PC-9 (cell line): ENCODE measurements at regions not wholly inside any gene's neighbourhood (a gene's known extent, or its start where the extent isn't known, plus 50 kb on each side); places are given as distances from the start of the nearest gene placed in this dataset.

Experiments used
- BruUV-seq: library from RNA; stranded (reverse); fragments of 400-500 nt; replicated peaks from 2 replicates; lab custom pipeline; 2021; lab: Mats Ljungman, UMichigan
- CTCF ChIA-PET: fragments of 300-600 bp; sonication (Branson Sonifier 250); formaldehyde crosslinking; loops from one replicate; lab custom pipeline; 2022; ENCODE audit warnings: antibody characterized with exemption; lab: Charles Lee
- POLR2A ChIA-PET: fragments of 300-600 bp; sonication (Branson Sonifier 250); formaldehyde crosslinking; loops from one replicate; lab custom pipeline; 2022; ENCODE audit warnings: antibody characterized with exemption; ENCODE audit not compliant: unreplicated experiment; lab: Charles Lee
- DNase-seq, 2 experiments: peaks; one replicate each; pipeline versions ENCODE4 v3.0.0 to v3.0.0-alpha.2; 2015 to 2022; ENCODE audit warnings: mixed read lengths in 1 of 2
- H2AFZ ChIP-seq: fragments of 200-600 bp; sonication (generic); 2 replicates; pipeline ENCODE4 v1.8.1; 2017; ENCODE audit warnings: antibody characterized with exemption
- H3F3A ChIP-seq: fragments of 200-600 bp; sonication (generic); 2 replicates; pipeline ENCODE4 v1.8.1; 2017; ENCODE audit warnings: antibody characterized with exemption, mild to moderate bottlenecking, low read depth; ENCODE audit not compliant: insufficient read depth
- H3K27ac ChIP-seq: fragments of 200-600 bp; sonication (generic); 2 replicates; pipeline ENCODE4 v1.6.1; 2016; ENCODE audit warnings: mixed run types
- H3K27me3 ChIP-seq: fragments of 200-600 bp; sonication (generic); 2 replicates; pipeline ENCODE4 v1.6.1; 2016; ENCODE audit warnings: low read depth, mixed run types; ENCODE audit not compliant: insufficient read depth
- H3K36me3 ChIP-seq: fragments of 200-600 bp; sonication (generic); 2 replicates; pipeline ENCODE4 v1.6.1; 2016; ENCODE audit warnings: low read depth, mixed run types
- H3K4me1 ChIP-seq: fragments of 200-600 bp; sonication (generic); replicated peaks from 2 replicates; pipeline ENCODE4 v1.6.1; 2016; ENCODE audit warnings: mixed run types; ENCODE audit not compliant: insufficient read depth
- H3K4me2 ChIP-seq: fragments of 200-600 bp; sonication (generic); 2 replicates; pipeline ENCODE4 v1.6.1; 2017; ENCODE audit warnings: mixed run types
- H3K4me3 ChIP-seq: fragments of 200-600 bp; sonication (generic); 2 replicates; pipeline ENCODE4 v1.6.1; 2016; ENCODE audit warnings: mixed run types
- H3K79me2 ChIP-seq: fragments of 200-600 bp; sonication (generic); 2 replicates; pipeline ENCODE4 v1.6.1; 2017; ENCODE audit warnings: low read depth, mixed run types
- H3K9me2 ChIP-seq: fragments of 200-600 bp; sonication (generic); 2 replicates; pipeline ENCODE4 v1.8.1; 2017; ENCODE audit warnings: mild to moderate bottlenecking; ENCODE audit not compliant: insufficient read depth
- H3K9me3 ChIP-seq: fragments of 200-600 bp; sonication (generic); 2 replicates; pipeline ENCODE4 v1.8.1; 2016; ENCODE audit warnings: low read depth; ENCODE audit not compliant: insufficient read depth
- H4K20me1 ChIP-seq: fragments of 200-600 bp; sonication (generic); 2 replicates; pipeline ENCODE4 v1.8.1; 2017; ENCODE audit not compliant: insufficient read depth
- CTCF ChIP-seq: fragments of 200-600 bp; sonication (generic); conservative IDR thresholded peaks from 2 replicates; pipeline ENCODE4 v1.6.1; 2017; ENCODE audit warnings: mixed run types, antibody characterized with exemption, mild to moderate bottlenecking, moderate library complexity
- EZH2 ChIP-seq: fragments of 200-600 bp; sonication (generic); IDR thresholded peaks from 2 replicates; pipeline ENCODE4 v1.8.0; 2017; ENCODE audit warnings: antibody characterized with exemption, low read depth
- intact Hi-C: fragments of 100-400 bp; cut with micrococcal nuclease; formaldehyde crosslinking; loops from one replicate; pipeline ENCODE4 v1.10.0; 2022; ENCODE audit not compliant: unreplicated experiment

- Histone ChIP-seq H3K4me2 (no peak overlapping the region), H3K4me1 (no peaks in the 10 kb centered on the region), H3K27me3 (no peaks in the 10 kb centered on the region), H3K27ac (no peak overlapping the region), H4K20me1 (0 out of 2 replicates have a peak, but pooled peaks cover 3% of the 10 kb centered on the region), H3K79me2 (no peaks in the 10 kb centered on the region), H3K9me2 (no peaks in the 10 kb centered on the region), H3K36me3 (no peaks in the 10 kb centered on the region), H3K4me3 (no peak overlapping the region), H3K9me3 (no peaks in the 10 kb centered on the region), H3F3A (no peaks in the 10 kb centered on the region), H2AFZ (no peak overlapping the region)
- no TSS peak for BruUV-seq
- TF ChIP-seq EZH2, result no peak
- TF ChIP-seq CTCF, result no peak
- intact Hi-C loops, result no loop called here
- ChIA-PET POLR2A (no interaction called here), CTCF (no interaction called here)
- DNase-seq, result no peak
Measured at GRCh38 chr5:90233476-90233875, 176.1 kb downstream of the CETN3 start.

- no peaks in the 10 kb centered on the region for H3F3A ChIP-seq
- no peaks in the 10 kb centered on the region for H3K9me2 ChIP-seq
- no peaks in the 10 kb centered on the region for H3K4me1 ChIP-seq
- H2AFZ ChIP-seq, result no peak overlapping the region
- intact Hi-C loops, result no loop called here
- no peak overlapping the region for H3K4me2 ChIP-seq
- 0 out of 2 replicates have a peak, but pooled peaks cover 3% of the 10 kb centered on the region for H4K20me1 ChIP-seq
- ChIA-PET CTCF (no interaction called here), POLR2A (no interaction called here)
- H3K27ac ChIP-seq, result no peak overlapping the region
- no peaks in the 10 kb centered on the region for H3K36me3 ChIP-seq
- no TSS peak for BruUV-seq
- no peak for TF ChIP-seq EZH2
- TF ChIP-seq CTCF, result no peak
- no peaks in the 10 kb centered on the region for H3K27me3 ChIP-seq
- H3K79me2 ChIP-seq, result no peaks in the 10 kb centered on the region
- H3K4me3 ChIP-seq, result no peak overlapping the region
- no peak for DNase-seq
- H3K9me3 ChIP-seq, result no peaks in the 10 kb centered on the region
Measured at GRCh38 chr5:90231688-90232087, 177.9 kb downstream of the CETN3 start.

GRCh38 chr5:90227683-90228082 is 181.9 kb downstream of the CETN3 start:
- no peak for DNase-seq
- intact Hi-C loops, result no loop called here
- H3K4me1 ChIP-seq, result no peaks in the 10 kb centered on the region
- no peaks in the 10 kb centered on the region for H3K9me2 ChIP-seq
- TF ChIP-seq EZH2 (no peak), CTCF (no peak)
- BruUV-seq, result no TSS peak
- H3K27me3 ChIP-seq, result no peaks in the 10 kb centered on the region
- H3K79me2 ChIP-seq, result no peaks in the 10 kb centered on the region
- ChIA-PET POLR2A (no interaction called here), CTCF (no interaction called here)
- no peak overlapping the region for H3K27ac ChIP-seq
- H4K20me1 ChIP-seq, result no peaks in the 10 kb centered on the region
- no peak overlapping the region for H3K4me3 ChIP-seq
- no peaks in the 10 kb centered on the region for H3K36me3 ChIP-seq
- H3F3A ChIP-seq, result no peaks in the 10 kb centered on the region
- no peak overlapping the region for H2AFZ ChIP-seq
- H3K4me2 ChIP-seq, result no peak overlapping the region
- H3K9me3 ChIP-seq, result no peaks in the 10 kb centered on the region
